Spleen (tissue), 7 donors: ENCODE measurements at regions not wholly inside any gene's neighbourhood (a gene's known extent, or its start where the extent isn't known, plus 50 kb on each side); places are given as distances from the start of the nearest gene placed in this dataset.

Experiments
- POLR2A ChIP-seq, 3 donors: fragments of 450-650 bp; IDR thresholded peaks; one replicate each; pipeline ENCODE4 v1.5.1; 2017; ENCODE audit warnings: antibody characterized with exemption in 3 of 3, mild to moderate bottlenecking in 1 of 3
- POLR2AphosphoS5 ChIP-seq, 3 donors: sonication (generic); formaldehyde crosslinking; IDR thresholded peaks; one replicate each; pipeline ENCODE4 v1.5.1; 2017; ENCODE audit warnings: antibody characterized with exemption in 3 of 3
- TF ChIP-seq, protein P1 (sequence below), 11 experiments: fragments of 200-600 bp in 7 of 11; fragments of 450-650 bp in 4 of 11; sonication (generic) in 4 of 11; IDR thresholded peaks in 8 of 11; conservative IDR thresholded peaks in 3 of 11; 1 replicate in 7 of 11; 2 replicates in 4 of 11; pipeline versions ENCODE4 v1.4.0 to v1.8.0; 2016 to 2021; ENCODE audit warnings: antibody characterized with exemption in 11 of 11, inconsistent platforms in 4 of 11, mild to moderate bottlenecking in 1 of 11
- donor health status: DM: no; HTN: no; CAD: no; lungs with moderate emphysema.
- donor health status: DM: no; HTN: no; CAD: no.
- donor health status: DM: no; HTN: no; CAD: no.

GRCh38 chr9:108161503-108161902, 671.9 kb upstream of the KLF4 start:
- no peak for TF ChIP-seq POLR2AphosphoS5 (IDR thresholded peaks at IDR 0.05)
- TF ChIP-seq, protein P1, sequence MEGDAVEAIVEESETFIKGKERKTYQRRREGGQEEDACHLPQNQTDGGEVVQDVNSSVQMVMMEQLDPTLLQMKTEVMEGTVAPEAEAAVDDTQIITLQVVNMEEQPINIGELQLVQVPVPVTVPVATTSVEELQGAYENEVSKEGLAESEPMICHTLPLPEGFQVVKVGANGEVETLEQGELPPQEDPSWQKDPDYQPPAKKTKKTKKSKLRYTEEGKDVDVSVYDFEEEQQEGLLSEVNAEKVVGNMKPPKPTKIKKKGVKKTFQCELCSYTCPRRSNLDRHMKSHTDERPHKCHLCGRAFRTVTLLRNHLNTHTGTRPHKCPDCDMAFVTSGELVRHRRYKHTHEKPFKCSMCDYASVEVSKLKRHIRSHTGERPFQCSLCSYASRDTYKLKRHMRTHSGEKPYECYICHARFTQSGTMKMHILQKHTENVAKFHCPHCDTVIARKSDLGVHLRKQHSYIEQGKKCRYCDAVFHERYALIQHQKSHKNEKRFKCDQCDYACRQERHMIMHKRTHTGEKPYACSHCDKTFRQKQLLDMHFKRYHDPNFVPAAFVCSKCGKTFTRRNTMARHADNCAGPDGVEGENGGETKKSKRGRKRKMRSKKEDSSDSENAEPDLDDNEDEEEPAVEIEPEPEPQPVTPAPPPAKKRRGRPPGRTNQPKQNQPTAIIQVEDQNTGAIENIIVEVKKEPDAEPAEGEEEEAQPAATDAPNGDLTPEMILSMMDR (IDR thresholded peaks at IDR 0.05 in 8 of 11, conservative IDR thresholded peaks at IDR 0.05 in 3 of 11), result no peak
- no peak for TF ChIP-seq POLR2A (IDR thresholded peaks at IDR 0.05)
